T-helper 2 cell treated with Interferon-gamma antibody and Interleukin-4, amounts not matched to agents 5 μg/mL and 100 μg/mL, for 36 hours (primary cell): ENCODE measurements at regions not wholly inside any gene's neighbourhood (a gene's known extent, or its start where the extent isn't known, plus 50 kb on each side); places are given as distances from the start of the nearest gene placed in this dataset.
"Not testable (repeated sequence)": the region's sequence is repeated elsewhere in the genome, so short reads cannot be mapped to it uniquely, and the experiment has no call there.

ENCODE experiments used
- DNase-seq: peaks from one replicate; pipeline ENCODE4 v3.0.0; 2021; ENCODE audit warnings: low spot score
- H3K27ac Mint-ChIP-seq: one replicate; pipeline ENCODE4 v1.8.0; 2021; ENCODE audit warnings: mild to moderate bottlenecking, mixed read lengths
- H3K27me3 Mint-ChIP-seq: one replicate; pipeline ENCODE4 v1.8.0; 2021; ENCODE audit warnings: low read depth, mixed read lengths
- H3K36me3 Mint-ChIP-seq: one replicate; pipeline ENCODE4 v1.8.0; 2021; ENCODE audit warnings: low read depth, mixed read lengths
- H3K4me1 Mint-ChIP-seq: one replicate; pipeline ENCODE4 v1.8.0; 2021; ENCODE audit warnings: low read depth, mixed read lengths
- H3K4me3 Mint-ChIP-seq: one replicate; pipeline ENCODE4 v1.8.0; 2022; ENCODE audit warnings: mild to moderate bottlenecking, moderate library complexity, mixed read lengths
- H3K9me3 Mint-ChIP-seq: one replicate; pipeline ENCODE4 v1.8.0; 2021; ENCODE audit warnings: mixed read lengths

- Mint-ChIP-seq H3K27me3 (no peaks in the 10 kb centered on the region), H3K4me3 (no peak overlapping the region), H3K4me1 (no peaks in the 10 kb centered on the region), H3K36me3 (no peaks in the 10 kb centered on the region), H3K27ac (no peak overlapping the region), H3K9me3 (peaks cover 24% of the 10 kb centered on the region)
- DNase-seq, result no peak
These were observed 746.6 kb downstream of the SLITRK5 start for GRCh38 chr13:88417801-88418200.

DNA sequence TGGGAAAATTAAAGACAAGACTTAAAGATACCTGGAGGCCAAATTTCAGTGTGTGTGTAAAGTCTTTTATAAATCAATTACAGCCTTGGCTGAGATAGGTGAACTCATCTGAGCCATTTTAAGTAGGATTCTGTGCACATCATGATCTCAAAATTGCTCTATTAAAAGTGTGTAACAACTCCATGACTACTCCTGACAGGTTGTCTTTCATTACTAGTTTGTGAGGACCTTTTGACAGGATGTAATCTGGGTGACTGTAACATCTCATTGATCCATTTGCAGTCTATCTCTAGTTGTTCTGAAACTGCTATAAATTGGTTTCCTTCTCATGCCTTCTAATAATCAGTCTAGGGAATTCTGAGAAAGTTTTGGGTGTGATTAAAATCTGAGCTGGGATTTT, 753.3 kb downstream of the SLITRK5 start:
- H3K4me1 Mint-ChIP-seq, result no peaks in the 10 kb centered on the region
- H3K4me3 Mint-ChIP-seq, result no peak overlapping the region
- H3K36me3 Mint-ChIP-seq, result no peaks in the 10 kb centered on the region
- no peak overlapping the region for H3K27ac Mint-ChIP-seq
- no peak for DNase-seq
- H3K9me3 Mint-ChIP-seq, result peaks cover 11% of the 10 kb centered on the region
- no peaks in the 10 kb centered on the region for H3K27me3 Mint-ChIP-seq

DNA sequence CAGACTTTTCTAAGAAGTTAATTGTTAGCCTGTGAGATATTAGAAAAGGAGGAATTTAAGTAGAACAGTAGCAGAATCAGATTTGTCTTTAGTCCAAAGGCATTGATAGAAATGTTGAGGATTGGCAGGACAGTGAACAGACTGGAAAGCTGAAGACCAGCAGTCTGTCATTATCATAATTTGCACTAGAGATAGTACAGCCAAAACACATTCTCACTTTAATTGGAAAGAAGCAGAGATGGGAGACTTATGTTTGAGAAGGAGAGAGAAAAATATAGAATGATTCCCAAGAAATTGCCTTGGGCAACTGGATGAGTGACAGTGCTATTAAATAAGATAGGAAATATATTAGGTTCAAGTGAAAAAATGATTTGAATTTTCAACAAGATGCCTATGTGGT, 755.5 kb downstream of the SLITRK5 start:
- H3K27ac Mint-ChIP-seq, result no peak overlapping the region
- H3K4me3 Mint-ChIP-seq, result no peak overlapping the region
- no peaks in the 10 kb centered on the region for H3K27me3 Mint-ChIP-seq
- H3K36me3 Mint-ChIP-seq, result no peaks in the 10 kb centered on the region
- no peaks in the 10 kb centered on the region for H3K4me1 Mint-ChIP-seq
- peaks cover 10% of the 10 kb centered on the region for H3K9me3 Mint-ChIP-seq
- no peak for DNase-seq

- no peaks in the 10 kb centered on the region for H3K27me3 Mint-ChIP-seq
- peaks cover 24% of the 10 kb centered on the region for H3K9me3 Mint-ChIP-seq
- H3K27ac Mint-ChIP-seq, result no peak overlapping the region
- DNase-seq, result no peak
- H3K4me3 Mint-ChIP-seq, result no peak overlapping the region
- no peaks in the 10 kb centered on the region for H3K36me3 Mint-ChIP-seq
- no peaks in the 10 kb centered on the region for H3K4me1 Mint-ChIP-seq
These were observed 758.7 kb downstream of the SLITRK5 start for GRCh38 chr13:88429862-88430261.

DNA sequence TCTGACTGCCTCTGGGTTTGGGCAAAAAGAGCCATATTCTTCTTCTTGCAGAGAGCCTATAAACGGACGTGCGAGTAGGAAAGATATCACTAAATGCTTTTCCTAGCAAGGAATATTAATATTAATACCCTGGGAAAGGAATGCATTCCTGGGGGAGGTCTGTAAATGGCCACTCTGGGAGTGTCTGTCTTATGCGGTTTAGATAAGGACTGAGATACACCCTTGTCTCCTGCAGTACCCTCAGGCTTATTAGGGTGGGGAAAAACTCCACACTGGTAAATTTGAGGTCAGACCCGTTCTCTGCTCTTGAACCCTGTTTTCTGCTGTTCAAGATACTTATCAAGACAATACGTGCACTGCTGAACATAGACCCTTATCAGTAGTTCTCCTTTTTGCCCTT, 763.8 kb downstream of the SLITRK5 start:
- DNase-seq, result no peak
- Mint-ChIP-seq H3K36me3 (no peaks in the 10 kb centered on the region), H3K4me1 (no peaks in the 10 kb centered on the region), H3K4me3 (no peak overlapping the region), H3K9me3 (peaks cover 26% of the 10 kb centered on the region), H3K27me3 (no peaks in the 10 kb centered on the region), H3K27ac (no peak overlapping the region)

DNA sequence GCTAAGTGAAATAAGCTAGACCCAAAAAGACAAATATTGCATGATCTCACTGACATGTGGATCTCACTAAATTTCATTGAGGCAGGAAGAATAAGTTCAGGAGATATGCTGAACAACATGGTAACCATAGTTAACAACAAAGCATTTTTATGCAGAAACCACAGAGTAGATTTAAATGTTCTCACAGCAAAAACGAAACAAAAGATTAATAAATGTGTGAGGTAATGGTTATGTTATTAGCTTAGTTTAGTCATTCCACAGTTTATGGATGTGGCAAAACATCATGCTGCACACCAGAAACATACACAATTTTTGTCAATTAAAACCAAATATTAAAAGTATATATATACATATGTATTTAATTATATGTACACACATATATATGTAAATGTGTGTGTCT, 765.8 kb downstream of the SLITRK5 start:
- no peak overlapping the region for H3K4me3 Mint-ChIP-seq
- no peaks in the 10 kb centered on the region for H3K27me3 Mint-ChIP-seq
- DNase-seq, result no peak
- no peaks in the 10 kb centered on the region for H3K36me3 Mint-ChIP-seq
- H3K9me3 Mint-ChIP-seq, result peaks cover 24% of the 10 kb centered on the region
- no peaks in the 10 kb centered on the region for H3K4me1 Mint-ChIP-seq
- no peak overlapping the region for H3K27ac Mint-ChIP-seq

DNA sequence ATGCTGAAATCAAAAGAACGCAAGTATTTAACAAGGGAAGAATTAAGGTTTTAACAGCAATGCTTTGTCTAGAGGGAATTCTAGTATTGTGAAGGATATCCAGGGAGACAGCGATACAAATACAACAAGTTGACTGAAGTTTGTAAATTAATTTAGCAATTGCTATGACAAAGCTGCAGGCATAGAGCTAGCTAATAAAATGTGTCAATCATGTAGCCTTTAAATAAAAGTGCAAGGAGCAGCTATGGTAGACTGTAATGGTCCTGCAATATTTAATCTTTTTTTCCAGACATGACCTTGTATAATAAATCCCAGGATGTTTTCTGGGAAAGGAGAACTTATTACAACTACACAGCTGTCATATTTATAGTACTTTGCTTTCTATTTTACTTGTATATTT, 779.3 kb downstream of the SLITRK5 start:
- DNase-seq, result no peak
- H3K27me3 Mint-ChIP-seq, result no peaks in the 10 kb centered on the region
- H3K36me3 Mint-ChIP-seq, result no peaks in the 10 kb centered on the region
- peaks cover 9% of the 10 kb centered on the region for H3K9me3 Mint-ChIP-seq
- H3K27ac Mint-ChIP-seq, result no peak overlapping the region
- no peak overlapping the region for H3K4me3 Mint-ChIP-seq
- no peaks in the 10 kb centered on the region for H3K4me1 Mint-ChIP-seq

DNA sequence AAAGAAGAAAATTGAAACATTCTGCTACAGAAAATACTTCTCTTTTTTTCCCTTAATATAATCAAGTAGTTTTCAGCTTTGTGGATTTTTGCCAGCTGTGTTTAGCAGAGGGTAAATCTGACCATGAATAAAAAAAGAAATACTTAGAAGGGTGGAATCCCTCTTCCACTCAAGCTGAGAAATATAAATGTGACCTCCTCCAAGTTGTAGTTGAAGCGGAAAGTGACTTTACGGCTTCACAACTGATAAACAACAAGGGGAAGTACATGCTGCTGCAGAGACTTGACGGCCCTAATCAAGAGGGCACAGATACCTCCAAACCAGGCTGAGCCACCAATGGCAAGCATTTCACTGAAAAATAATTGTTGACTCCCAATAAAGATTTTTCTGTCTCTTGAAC, 785.0 kb downstream of the SLITRK5 start:
- Mint-ChIP-seq H3K27me3 (no peaks in the 10 kb centered on the region), H3K9me3 (peaks cover 5% of the 10 kb centered on the region), H3K4me3 (no peak overlapping the region), H3K27ac (no peak overlapping the region), H3K36me3 (no peaks in the 10 kb centered on the region), H3K4me1 (no peaks in the 10 kb centered on the region)
- DNase-seq, result no peak

GRCh38 chr13:88459331-88459730, 788.2 kb downstream of the SLITRK5 start:
- Mint-ChIP-seq H3K4me1 (no peaks in the 10 kb centered on the region), H3K4me3 (no peak overlapping the region), H3K27ac (no peak overlapping the region), H3K36me3 (no peaks in the 10 kb centered on the region), H3K27me3 (no peaks in the 10 kb centered on the region), H3K9me3 (peaks cover 3% of the 10 kb centered on the region)
- DNase-seq, result no peak

DNA sequence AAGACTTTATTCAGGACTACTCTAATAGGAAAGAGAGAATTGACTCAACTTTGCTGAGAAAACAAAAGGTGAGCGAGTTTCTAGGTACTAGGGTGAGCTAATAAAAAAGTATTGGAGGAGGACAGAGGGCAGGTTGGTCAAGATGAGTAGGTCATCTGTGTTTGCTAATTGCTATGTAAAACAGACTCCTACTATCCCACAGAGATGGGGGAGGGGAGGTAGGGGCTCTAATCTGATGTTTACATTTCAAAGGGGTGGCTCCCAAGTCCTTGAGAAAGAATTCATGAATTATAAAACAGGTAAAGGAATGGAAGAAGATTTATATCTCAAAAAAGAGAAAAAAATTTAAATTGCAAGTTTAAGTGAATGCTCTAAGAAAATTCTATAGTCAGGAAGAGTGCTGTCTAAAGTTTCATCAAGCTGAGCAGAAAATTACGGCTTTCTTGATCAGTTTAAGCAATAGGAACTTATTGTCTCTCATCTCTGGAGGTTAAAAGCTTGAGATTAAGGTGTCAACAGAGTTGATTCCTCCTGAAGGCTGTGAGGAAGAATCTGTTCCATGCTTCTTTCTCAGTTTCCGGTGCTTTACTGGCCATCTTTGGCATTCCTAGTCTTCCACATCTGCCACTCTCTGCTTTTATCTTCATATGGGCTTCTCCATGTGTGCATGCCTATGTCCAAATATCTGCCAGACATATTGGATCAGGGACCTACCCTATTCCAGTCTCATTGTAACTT, 790.3 kb downstream of the SLITRK5 start:
- Mint-ChIP-seq H3K27me3 (no peaks in the 10 kb centered on the region), H3K27ac (no peak overlapping the region), H3K4me1 (no peaks in the 10 kb centered on the region), H3K9me3 (peaks cover 3% of the 10 kb centered on the region), H3K4me3 (no peak overlapping the region), H3K36me3 (no peaks in the 10 kb centered on the region)
- no peak for DNase-seq

DNA sequence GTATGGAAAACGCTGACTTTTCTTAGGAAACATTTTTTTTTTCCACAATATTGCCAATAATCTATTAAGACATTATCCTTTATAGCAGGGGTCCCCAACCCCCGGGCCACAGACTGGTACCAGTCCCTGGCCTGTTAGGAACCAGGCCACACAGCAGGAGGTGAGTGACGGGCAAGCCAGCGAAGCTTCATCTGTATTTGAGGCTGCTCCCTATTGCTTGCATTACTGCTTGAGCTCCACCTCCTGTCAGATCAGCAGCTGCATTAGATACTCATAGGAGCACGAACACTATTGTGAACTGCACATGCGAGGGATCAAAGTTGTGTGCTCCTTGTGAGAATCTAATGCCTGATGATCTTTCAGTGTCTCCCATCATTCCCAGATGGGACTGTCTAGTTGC, 793.7 kb downstream of the SLITRK5 start:
- peaks cover 7% of the 10 kb centered on the region for H3K9me3 Mint-ChIP-seq
- no peak overlapping the region for H3K27ac Mint-ChIP-seq
- no peaks in the 10 kb centered on the region for H3K27me3 Mint-ChIP-seq
- no peaks in the 10 kb centered on the region for H3K36me3 Mint-ChIP-seq
- DNase-seq, result no peak
- H3K4me1 Mint-ChIP-seq, result no peaks in the 10 kb centered on the region
- H3K4me3 Mint-ChIP-seq, result no peak overlapping the region

- Mint-ChIP-seq H3K4me3 (no peak overlapping the region), H3K36me3 (no peaks in the 10 kb centered on the region), H3K4me1 (no peaks in the 10 kb centered on the region), H3K9me3 (peaks cover 10% of the 10 kb centered on the region), H3K27me3 (no peaks in the 10 kb centered on the region), H3K27ac (no peak overlapping the region)
- DNase-seq, result no peak
These were observed 801.1 kb downstream of the SLITRK5 start for GRCh38 chr13:88472316-88472715.

DNA sequence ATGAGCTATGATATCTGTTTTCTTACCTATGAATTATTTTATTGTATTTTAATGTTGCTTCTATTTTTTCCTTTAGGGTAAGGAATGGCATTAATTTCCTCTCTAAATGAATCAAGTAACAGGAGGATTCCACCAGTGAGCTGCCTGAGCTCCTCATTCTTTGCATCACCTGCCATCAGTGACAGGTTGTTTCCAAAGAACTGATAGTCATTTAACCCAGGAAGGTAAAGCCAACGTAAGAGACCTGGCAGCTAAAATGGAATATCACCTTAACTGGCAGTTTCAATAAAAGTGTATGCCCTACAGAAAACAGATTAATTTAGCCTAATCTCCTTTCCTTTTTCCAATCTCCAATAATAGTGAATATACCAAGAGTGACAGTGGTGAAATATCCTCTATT, 812.0 kb downstream of the SLITRK5 start:
- DNase-seq, result no peak
- Mint-ChIP-seq H3K27me3 (no peaks in the 10 kb centered on the region), H3K36me3 (no peaks in the 10 kb centered on the region), H3K27ac (no peak overlapping the region), H3K4me1 (no peaks in the 10 kb centered on the region), H3K9me3 (peaks cover 16% of the 10 kb centered on the region), H3K4me3 (no peak overlapping the region)

DNA sequence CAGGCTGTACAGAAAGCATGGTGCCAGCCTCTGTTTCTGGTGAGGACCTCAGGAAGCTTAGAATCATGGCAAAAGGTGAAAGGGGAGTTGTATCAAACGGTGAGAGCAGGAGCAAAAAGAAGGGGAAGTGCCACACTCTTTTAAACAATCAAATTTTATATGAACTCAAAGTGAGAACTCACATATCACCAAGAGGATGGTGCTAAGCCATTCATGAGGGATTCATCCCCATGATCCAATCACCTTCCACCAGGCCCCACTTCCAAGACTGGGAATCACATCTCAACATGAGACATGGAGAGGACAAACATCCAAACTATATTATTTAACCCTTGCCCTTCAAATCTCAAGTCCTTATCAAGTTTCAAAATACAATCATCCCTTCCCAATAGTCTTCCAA, 836.7 kb downstream of the SLITRK5 start:
- H3K27me3 Mint-ChIP-seq, result no peaks in the 10 kb centered on the region
- H3K4me1 Mint-ChIP-seq, result no peaks in the 10 kb centered on the region
- DNase-seq, result no peak
- H3K9me3 Mint-ChIP-seq, result peaks cover 72% of the 10 kb centered on the region
- no peak overlapping the region for H3K27ac Mint-ChIP-seq
- no peak overlapping the region for H3K4me3 Mint-ChIP-seq
- H3K36me3 Mint-ChIP-seq, result no peaks in the 10 kb centered on the region

GRCh38 chr13:88512993-88513392, 841.8 kb downstream of the SLITRK5 start:
- not testable (repeated sequence) for H3K4me3 Mint-ChIP-seq, H3K27me3 Mint-ChIP-seq, H3K36me3 Mint-ChIP-seq, DNase-seq, H3K27ac Mint-ChIP-seq, H3K4me1 Mint-ChIP-seq
- peaks cover 59% of the 10 kb centered on the region for H3K9me3 Mint-ChIP-seq
